HG02623 (cell line): ENCODE measurements at regions not wholly inside any gene's neighbourhood (a gene's known extent, or its start where the extent isn't known, plus 50 kb on each side); places are given as distances from the start of the nearest gene placed in this dataset.
A peak's percentile ranks its signal among the peaks of the same experiment; 100 is the strongest.

ENCODE experiments used
- ATAC-seq: cut with Tn5 transposase; IDR thresholded peaks from one replicate; pipeline ENCODE4 v1.9.1; 2021; ENCODE audit warnings: moderate library complexity; ENCODE audit not compliant: unreplicated experiment

DNA sequence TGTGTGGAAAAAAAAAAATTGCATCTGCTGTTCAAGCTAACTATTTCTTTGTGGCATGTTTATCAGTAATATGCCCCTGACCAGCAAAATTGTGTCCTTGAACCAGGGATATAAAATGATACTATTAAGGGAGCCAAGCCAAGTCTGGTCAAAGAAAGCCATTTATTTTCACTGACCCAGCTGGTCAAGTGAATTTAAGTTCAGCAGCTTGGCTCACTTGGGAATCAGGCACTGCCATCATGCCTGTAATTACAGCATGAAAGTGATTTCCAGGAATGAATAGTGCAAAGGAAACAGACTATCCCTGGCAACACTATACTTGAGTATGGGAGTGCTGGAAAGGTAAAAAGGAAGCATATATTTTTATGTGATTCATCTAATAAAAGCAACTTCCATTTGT, 934.6 kb upstream of the CDH8 start:
- no peak for ATAC-seq

DNA sequence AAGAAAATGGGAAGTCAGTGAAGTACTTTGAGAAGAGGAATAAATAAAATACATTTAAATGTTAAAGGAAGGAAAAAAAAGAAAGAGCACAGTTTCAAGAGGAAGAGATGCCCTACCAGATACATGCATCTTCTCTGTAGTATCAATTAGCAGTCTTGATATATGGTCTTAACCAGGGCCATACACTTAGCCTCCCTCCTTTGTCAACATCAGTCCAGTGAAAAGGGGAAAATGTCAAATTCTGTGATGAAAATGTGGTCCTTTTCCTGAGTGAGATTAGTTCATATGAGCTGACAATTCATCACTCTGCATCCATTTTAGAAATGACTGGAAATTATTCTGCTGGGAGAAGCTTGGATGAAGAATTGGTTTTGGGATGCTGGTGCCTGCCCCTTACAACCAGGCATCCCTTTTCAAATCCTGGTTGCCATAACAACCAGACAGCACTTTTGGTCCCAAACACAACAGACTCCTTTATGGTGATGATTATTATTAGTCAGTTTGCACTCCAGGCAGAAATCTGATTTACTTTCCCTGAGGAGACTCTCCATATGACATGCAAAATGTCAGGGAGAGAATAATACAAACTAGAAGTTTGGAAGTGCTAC, 933.6 kb upstream of the CDH8 start:
- no peak for ATAC-seq

DNA sequence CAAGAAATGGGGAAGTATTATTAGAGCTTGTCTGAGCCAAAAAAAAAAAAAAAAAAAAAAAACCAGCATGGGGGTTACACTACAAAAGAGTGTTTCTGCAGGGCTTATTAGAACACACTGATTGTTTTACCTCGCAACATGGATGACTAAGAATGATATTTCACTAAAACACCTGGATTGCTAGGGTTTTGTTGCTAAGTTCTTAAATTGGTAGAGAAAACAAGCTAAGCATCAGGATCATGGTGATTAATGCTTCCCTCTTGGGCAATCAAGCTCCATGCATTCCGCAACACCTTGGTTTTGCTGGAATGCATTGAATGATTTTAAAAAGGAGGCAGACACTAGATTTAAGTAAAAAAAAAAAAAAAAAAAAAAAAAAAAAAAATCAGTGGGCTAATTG, 931.4 kb upstream of the CDH8 start:
- ATAC-seq, result no peak

DNA sequence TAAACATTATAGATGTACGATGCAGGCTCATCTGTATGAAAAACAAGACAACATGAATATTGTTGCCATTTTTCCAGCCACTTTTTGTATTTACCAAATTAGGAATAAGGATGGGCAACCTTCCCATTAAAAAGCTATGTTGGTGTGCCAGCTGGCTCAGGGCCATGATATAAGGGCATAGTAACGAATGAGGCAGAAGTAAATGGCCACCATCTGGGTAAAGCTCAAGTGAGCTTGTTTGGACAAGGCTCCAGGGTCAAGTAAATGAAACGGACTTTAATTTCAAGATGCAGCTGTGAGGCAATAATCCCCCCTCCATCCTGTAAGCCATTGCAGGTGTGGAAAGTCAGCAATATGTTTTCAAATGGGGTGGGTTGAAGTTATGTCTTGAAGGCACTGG, 930.9 kb upstream of the CDH8 start:
- no peak for ATAC-seq

DNA sequence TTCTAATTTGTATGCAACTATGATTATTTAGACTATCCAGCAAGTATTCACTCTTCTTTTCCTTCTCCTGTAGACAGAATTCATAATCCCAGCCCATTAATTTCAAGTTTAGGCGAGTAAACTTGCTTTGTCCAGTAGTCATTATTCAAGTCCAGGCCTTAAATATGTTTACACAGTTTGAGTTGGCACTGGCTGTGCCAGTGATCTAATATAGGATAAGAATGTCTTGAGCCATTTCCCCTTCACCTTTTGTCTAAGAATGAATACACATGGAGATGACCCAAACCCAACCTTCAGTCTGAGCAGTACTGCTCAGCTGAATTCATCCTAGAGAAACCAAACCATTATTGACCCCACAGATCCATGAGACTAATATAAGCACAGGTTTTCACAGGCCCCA, 930.4 kb upstream of the CDH8 start:
- no peak for ATAC-seq

DNA sequence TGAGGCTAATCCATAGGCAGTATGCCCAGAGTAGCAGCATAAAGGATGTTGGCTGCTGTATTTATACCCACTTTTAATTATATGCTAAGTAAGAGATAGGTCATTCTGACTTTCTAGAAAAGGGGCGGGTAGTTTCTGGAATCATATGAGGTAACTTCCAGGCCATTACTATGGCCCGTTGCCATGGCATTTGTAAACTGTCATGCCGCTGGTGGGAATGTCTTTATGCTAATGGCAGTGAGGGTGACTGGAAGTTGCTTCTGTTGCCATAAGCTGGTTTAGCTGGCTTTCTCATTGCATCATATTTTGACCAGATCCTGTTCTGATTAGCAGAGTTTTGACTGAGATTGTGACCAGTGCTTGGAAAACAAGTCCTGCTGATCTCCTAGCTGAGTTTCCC, 929.6 kb upstream of the CDH8 start:
- ATAC-seq, result no peak

DNA sequence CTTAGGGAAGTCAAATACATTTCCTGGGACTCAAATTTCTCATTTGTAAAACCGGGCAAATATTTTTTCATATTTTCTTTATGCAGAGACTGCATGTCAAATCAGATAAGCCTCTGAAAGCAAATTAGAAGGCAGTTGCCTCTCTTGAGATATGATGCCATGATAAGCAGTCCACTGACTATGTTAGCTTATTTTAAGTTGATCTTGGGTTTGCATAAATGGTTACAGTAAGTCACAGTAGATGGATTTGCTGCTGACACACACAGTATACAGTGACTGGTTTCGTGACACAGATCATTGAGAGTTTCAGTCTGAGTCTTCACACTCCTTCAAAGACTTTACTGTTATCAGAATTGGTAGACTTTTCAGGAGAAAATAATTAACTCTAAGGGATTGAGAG, 927.6 kb upstream of the CDH8 start:
- peak; percentile 64 for ATAC-seq

DNA sequence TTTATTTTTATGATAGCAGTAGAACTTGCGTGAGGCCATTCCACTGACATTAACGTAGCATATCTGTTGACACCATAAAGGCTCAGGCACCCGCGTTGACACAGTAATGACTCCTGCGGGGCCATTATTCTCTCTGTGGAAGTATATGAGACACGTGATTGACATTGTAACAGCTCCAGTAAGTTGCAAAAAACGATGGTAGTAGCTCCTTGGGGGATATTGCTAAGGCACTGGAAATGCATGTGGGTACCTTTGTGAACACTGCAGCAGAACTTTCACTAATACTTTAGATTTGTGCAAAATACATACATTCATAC, 918.8 kb upstream of the CDH8 start:
- ATAC-seq, result no peak

DNA sequence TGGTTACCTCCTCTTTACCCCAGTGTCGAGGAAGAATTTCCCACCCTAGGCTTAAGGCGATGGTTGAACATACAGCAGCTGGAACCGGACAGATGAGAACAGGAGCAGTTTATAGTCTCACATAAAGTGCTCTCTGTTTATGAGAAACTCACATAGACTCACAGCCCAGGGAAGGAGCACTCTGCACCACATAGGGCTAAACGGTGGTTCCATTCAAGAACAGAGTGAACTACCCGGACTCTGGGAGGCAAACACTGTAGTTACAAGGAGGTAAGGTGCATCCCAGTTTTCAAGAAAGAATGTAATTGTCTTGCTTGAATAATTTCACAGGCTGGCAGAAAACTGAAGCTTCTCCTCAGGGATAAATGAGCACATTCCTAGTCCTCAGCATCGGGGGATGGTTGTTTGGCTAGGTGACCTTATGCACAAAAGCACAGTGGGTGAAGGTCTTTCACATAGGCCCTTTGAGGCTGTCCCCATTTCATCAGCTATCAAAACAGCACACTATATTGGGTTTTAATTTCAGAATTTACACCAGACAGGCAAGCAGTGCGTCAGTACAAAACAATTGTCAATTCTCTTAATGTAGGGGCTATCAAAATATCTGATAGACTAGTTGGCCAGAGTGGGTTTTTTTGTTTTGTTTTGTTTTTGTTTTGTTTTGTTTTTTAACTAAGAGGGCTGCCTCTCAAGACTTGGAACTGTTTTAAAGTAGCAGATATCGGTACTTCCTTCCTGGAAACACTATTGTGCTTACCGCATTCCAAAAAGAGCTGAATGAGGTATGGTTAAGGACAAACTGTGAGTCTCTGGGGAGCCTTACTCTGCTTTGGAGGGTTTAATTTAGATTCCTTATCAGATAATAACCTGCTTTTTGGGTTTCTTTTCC, 918.1 kb upstream of the CDH8 start:
- ATAC-seq, result no peak

DNA sequence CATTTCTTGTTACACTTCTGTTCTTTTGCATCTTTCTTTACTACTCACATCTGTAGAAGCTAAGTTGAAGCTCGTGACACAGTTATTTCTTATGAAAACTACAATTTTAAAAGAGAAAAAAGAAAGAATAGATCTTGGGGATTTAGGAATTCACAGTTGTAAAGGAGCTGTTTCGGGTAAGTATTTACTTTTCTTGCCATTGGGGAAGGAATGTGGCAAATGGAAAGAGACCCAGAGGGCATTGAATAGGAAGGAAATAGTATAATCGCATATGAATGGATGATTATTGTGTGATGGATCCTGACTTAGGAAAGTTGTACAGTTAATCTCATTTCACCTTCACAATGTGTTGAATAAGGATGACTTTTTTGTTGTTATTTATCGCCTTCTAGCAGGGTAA, 914.1 kb upstream of the CDH8 start:
- ATAC-seq, result no peak

DNA sequence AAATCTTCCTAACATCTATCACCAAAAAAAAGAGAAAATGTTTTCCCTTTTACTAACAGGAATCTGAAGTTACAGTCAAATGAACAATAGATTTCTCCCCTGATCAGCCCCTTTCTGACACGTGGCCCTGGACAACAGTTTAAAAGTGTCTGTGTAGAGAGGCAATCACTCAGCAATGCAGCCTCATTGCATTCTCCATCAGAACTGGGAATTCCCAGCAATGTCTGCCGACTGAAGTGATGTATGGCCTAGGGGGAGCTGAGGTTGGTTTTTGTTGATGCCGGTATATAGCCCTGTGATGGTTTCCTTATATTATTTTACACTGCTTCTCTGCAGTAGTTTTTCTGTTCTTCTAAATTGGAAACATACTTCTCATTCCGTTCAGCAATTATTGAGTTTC, 904.3 kb upstream of the CDH8 start:
- ATAC-seq, result no peak

DNA sequence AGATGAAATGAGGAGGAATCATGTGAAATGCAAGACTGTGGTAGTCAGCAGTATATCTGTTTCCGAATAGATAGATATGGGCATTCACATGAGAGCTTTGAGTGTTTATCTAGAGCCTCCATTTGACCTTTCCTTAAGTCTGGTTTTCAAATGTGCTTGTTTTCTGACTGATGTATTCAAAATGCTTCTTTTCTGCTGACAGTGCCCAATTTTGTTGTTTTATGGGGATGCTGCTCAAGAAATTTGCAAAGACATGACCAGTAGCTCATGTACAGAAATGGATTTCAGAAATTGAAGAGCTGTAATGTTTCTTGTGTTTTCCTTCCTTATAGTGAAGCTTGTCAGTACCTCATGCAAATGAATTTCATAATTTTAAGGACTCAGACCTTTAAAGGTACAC, 903.4 kb upstream of the CDH8 start:
- ATAC-seq, result no peak

DNA sequence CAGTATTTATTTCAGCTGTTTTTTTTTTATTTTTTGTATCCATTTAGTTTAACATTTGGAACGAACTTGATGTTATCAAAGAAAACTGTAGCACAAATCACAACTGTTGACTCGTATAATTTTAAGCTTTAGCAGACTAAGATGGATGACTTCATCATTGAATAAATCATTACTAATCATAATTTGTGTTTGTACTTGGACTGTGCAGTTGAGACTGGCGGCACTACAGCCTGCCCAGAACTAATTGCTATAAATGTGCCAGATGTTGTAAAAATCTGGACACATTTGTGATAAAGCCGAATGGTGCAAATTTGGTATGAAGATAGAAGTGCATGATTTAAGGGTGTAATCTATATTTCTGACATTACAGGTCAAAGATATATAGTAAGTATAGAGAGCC, 897.7 kb upstream of the CDH8 start:
- no peak for ATAC-seq

DNA sequence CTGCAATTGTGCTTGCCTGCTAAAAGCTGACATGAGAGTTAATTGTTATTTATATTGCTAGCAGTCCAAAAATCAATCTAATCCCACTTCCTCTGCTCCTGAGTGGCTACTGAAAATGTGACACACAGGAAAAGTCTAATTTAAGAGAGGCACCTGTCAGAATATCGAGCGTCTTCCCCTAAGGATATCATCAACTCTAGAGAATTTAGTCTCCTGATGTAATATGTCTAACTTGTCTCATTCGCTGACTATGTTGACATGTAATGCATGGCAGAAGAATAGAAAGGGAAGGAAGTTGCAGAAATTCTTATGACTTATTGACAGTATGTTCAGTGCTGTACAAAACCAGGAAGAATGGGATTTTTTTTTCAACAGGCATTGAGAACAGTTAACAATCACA, 893.4 kb upstream of the CDH8 start:
- ATAC-seq, result no peak

DNA sequence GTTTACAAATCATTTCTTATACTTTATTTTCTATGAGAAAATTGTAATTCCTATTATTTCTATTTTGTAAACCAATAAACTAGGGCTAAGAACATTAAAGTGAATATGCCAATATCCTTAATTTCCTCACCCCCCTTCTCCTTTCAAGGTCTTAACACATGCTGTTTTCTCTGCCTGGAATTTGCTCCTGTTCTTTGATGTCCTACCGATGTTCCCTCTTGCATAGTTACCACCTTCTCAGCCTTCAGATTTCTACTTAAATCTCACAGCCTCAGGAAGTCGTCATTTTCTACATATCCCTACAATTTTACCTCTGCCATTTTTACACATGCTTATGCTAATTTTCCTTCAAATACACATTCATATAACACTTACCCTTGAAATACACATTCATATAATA, 890.9 kb upstream of the CDH8 start:
- no peak for ATAC-seq

DNA sequence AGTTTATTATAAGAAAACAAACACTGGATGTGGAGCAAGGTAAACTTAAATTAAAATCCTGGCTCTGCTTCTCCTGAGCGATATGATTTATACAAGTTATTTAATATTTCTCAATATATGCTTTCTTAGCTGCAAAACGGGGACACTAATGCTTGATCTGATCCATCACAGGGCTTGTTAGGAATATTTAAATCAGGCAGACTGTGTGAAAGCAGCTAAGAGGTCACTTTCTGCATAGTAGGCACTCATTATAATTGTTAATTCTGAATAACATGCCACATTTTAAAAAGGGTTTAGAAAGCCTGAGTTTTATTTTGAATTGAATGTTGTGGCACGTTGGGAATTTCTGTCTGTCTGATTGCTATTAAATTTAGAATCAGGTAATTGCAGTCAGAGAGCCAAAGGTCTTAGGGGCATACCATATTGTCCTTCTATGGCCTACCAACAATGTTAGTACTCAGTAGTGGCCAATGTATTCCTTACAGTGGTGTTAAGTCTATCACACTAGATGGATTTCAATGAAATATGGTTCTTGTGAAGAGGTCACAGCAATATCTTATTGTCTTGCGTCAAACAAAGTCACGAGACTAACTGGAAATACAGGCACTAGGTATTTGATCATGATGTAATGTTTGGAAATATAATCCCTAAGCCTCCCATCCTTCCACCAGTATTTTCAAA, 890.0 kb upstream of the CDH8 start:
- no peak for ATAC-seq

DNA sequence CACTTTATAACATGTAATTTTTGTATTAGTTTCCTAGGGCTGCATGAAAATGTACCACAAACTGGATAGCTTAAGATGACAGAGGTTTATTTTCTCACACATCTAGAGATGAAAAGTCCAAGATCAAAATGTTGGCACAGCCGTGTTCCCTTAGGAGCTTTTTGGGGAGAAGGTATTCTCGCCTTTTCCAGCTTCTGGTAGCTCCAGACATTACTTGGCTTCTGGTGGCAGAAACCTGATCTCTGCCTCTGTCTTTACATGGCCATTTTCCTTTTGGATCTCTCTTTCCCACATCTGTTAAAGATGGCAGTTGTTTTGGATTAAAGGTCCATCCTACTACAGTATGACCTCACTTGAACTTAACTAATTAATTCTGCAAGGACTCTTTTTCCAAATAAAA, 885.7 kb upstream of the CDH8 start:
- no peak for ATAC-seq

DNA sequence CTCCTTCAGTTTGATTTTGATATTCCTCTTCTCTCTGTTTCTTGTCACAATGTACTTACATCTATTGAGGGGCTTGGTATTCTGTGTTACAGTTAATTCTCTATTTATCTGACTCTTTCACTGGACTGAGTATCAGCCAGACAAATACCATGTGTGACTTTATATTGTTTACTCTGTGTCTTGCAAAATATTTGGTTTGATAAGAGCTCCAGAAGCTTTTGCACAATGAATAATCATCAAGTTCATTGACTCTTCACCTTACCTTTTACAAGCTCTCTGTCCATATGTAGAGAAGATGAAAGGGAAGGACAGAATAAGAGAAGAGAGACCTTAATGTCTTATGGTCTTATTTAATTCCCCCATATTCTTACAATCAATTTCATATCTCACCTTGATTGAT, 877.7 kb upstream of the CDH8 start:
- no peak for ATAC-seq

DNA sequence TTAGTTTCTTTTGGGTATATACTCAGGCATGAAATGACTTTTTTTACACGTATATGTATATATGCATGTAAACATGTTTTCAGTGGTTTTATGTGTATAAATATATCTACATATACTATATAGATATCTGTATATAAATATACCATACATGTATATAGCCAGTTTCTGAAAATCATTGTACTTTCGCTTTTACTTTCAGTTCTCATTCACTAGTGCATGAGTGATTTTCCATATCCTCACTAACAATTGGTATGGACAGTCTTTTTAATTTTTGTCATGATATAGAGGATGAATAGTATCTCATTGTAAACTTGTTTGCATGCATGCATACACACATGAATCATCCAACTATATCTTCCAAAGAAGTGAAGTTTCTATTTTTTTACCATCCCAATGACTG, 877.1 kb upstream of the CDH8 start:
- ATAC-seq, result no peak

DNA sequence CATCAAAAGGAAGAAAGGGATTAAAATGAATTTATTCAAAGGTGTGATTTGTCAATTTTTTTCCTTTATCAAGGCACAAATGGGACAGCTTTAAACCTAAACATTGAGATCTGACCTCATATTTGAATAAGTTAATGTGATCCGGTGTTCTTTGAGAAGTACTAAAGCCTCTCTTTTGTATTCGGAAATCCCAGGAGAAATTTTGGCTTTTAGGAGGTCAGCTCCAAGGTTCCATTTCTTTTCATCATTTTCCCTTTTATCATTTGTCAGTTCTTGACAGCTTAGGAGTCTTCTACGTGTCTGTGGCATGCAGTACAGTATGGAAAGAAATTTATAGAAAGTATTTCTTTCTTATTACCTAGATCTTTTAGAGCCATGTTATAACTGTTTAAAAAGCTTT, 873.4 kb upstream of the CDH8 start:
- no peak for ATAC-seq

DNA sequence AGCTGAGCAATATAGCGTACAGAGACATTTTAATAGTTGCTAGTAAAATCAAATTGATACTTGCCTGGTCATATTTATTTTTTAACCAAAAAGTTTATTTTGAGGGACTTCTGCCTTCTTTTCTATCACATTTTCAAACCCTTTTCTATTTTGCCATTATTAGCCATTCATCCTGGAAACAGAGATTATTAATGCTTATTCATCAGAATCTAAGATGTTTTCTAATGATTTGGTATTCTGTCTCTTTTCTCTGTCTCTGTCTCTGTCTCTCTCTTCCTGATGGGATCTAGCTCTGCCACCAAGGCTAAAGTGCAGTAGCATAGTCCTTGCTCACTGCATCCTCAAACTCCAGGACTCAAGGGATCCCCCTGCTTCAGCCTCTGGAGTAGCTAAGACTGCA, 871.3 kb upstream of the CDH8 start:
- ATAC-seq, result no peak

DNA sequence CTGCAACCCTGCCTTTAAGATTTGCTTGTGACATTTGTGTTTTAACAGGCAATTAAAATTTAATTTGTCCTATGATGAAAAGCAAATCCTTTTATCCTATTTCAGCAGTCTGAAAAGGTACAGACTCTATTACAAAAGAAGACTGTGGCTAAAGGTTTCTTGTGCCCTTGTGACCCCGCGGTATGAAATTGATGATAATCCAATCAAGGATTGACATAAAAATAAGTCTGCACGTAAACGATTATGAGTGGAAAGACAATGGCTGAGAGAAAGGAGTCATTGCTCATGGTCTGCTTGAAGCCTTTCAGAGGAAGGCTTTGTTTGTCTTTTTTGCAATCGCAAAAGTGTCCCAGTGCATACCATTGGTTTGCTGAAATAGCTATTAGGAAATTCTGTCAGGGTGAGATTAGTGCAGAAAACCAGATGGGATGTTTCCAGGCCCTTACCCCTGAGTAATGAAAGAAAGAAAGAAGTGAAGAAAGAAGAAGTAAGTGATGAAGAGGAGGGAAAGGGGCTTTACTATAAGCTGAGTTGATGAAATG, 867.8 kb upstream of the CDH8 start:
- ATAC-seq, result no peak
